Liver (tissue), 3 donors: ENCODE measurements at regions not wholly inside any gene's neighbourhood (a gene's known extent, or its start where the extent isn't known, plus 50 kb on each side); places are given as distances from the start of the nearest gene placed in this dataset.

Experiments
- ATF3 ChIP-seq: IDR thresholded peaks from 2 replicates; pipeline ENCODE4 v1.6.1; 2016; ENCODE audit warnings: antibody characterized with exemption
- CTCF ChIP-seq: fragments of 150-350 bp; IDR thresholded peaks from 2 replicates; pipeline ENCODE4 v1.5.1; 2017; ENCODE audit warnings: improper control_type of control experiment, low read depth, low read length; ENCODE audit not compliant: missing input control
- EGR1 ChIP-seq, 2 donors: IDR thresholded peaks; 2 replicates each; pipeline ENCODE4 v1.6.1; 2016 to 2018; ENCODE audit warnings: antibody characterized with exemption in 2 of 2, low read depth in 2 of 2
- FOXA2 ChIP-seq: IDR thresholded peaks from 2 replicates; pipeline ENCODE4 v1.6.1; 2016; ENCODE audit warnings: antibody characterized with exemption
- GABPA ChIP-seq, 2 donors: IDR thresholded peaks in 1 of 2; conservative IDR thresholded peaks in 1 of 2; 2 replicates each; pipeline ENCODE4 v1.6.1; 2016; ENCODE audit warnings: antibody characterized with exemption in 2 of 2, mild to moderate bottlenecking in 1 of 2, moderate library complexity in 1 of 2
- JUND ChIP-seq, 2 donors: IDR thresholded peaks; 2 replicates each; pipeline ENCODE4 v1.6.1; 2016; ENCODE audit warnings: antibody characterized with exemption in 2 of 2
- MAX ChIP-seq: IDR thresholded peaks from 2 replicates; pipeline ENCODE4 v1.6.1; 2016; ENCODE audit warnings: antibody characterized with exemption
- RAD21 ChIP-seq, 2 donors: IDR thresholded peaks; 2 replicates each; pipeline ENCODE4 v1.6.1; 2016; ENCODE audit warnings: antibody characterized with exemption in 2 of 2, mild to moderate bottlenecking in 2 of 2
- REST ChIP-seq: IDR thresholded peaks from 2 replicates; pipeline ENCODE4 v1.6.1; 2016; ENCODE audit warnings: antibody characterized with exemption, mild to moderate bottlenecking
- SP1 ChIP-seq: IDR thresholded peaks from 2 replicates; pipeline ENCODE4 v1.6.1; 2018; ENCODE audit warnings: antibody characterized with exemption, mild to moderate bottlenecking
- TAF1 ChIP-seq: conservative IDR thresholded peaks from 2 replicates; pipeline ENCODE4 v1.6.1; 2016; ENCODE audit warnings: antibody characterized with exemption, mild to moderate bottlenecking
- YY1 ChIP-seq: IDR thresholded peaks from 2 replicates; pipeline ENCODE4 v1.6.1; 2016; ENCODE audit warnings: antibody characterized with exemption, mild to moderate bottlenecking
- ZBTB33 ChIP-seq: IDR thresholded peaks from 2 replicates; pipeline ENCODE4 v1.6.1; 2016; ENCODE audit warnings: antibody characterized with exemption
- donor health status: healthy.
- donor health status: healthy.

GRCh38 chr3:99332718-99333117, 305.7 kb upstream of the COL8A1 start:
- TF ChIP-seq YY1 (no peak), CTCF (no peak), REST (no peak), MAX (no peak), SP1 (no peak), ZBTB33 (no peak), RAD21 (IDR thresholded peaks at IDR 0.05) (no peak), GABPA (IDR thresholded peaks at IDR 0.05 in 1 of 2, conservative IDR thresholded peaks at IDR 0.05 in 1 of 2) (no peak), EGR1 (IDR thresholded peaks at IDR 0.05; ENCODE audit: low read depth in 2 of 2) (no peak), FOXA2 (no peak), TAF1 (no peak), ATF3 (no peak), JUND (IDR thresholded peaks at IDR 0.05) (no peak)
